Liver (tissue), 8 donors: ENCODE measurements at regions not wholly inside any gene's neighbourhood (a gene's known extent, or its start where the extent isn't known, plus 50 kb on each side); places are given as distances from the start of the nearest gene placed in this dataset.

Experiments
- DNase-seq: peaks from one replicate; pipeline ENCODE4 v3.0.0-alpha.2; 2017; ENCODE audit warnings: low spot score
- H3K27ac ChIP-seq, 2 donors: one replicate each; pipeline ENCODE4 v1.7.0; 2013; ENCODE audit warnings: inconsistent platforms in 2 of 2, low read length in 2 of 2, control low read depth in 1 of 2, low read depth in 1 of 2, mild to moderate bottlenecking in 1 of 2
- H3K27me3 ChIP-seq, 4 donors: one replicate each; pipeline versions ENCODE4 v1.6.1 to v1.7.0; 2013; ENCODE audit warnings: low read length in 3 of 4, inconsistent platforms in 1 of 4, mild to moderate bottlenecking in 1 of 4, moderate library complexity in 1 of 4; ENCODE audit not compliant: control insufficient read depth in 4 of 4, insufficient read depth in 4 of 4
- H3K36me3 ChIP-seq, 4 donors: one replicate each; pipeline versions ENCODE4 v1.6.1 to v1.7.0; 2013; ENCODE audit warnings: low read length in 3 of 4, mild to moderate bottlenecking in 3 of 4, low read depth in 1 of 4, moderate library complexity in 1 of 4; ENCODE audit not compliant: control insufficient read depth in 4 of 4, insufficient read depth in 3 of 4
- H3K4me1 ChIP-seq, 4 donors: one replicate each; pipeline versions ENCODE4 v1.6.1 to v1.7.0; 2013; ENCODE audit warnings: low read length in 3 of 4, mild to moderate bottlenecking in 3 of 4, moderate library complexity in 1 of 4; ENCODE audit not compliant: control insufficient read depth in 4 of 4, insufficient read depth in 4 of 4
- H3K4me3 ChIP-seq, 3 donors: one replicate each; pipeline versions ENCODE4 v1.6.1 to v1.7.0; 2013; ENCODE audit warnings: low read length in 3 of 3, control low read depth in 1 of 3, low read depth in 1 of 3, mild to moderate bottlenecking in 1 of 3
- H3K9ac ChIP-seq, 2 donors: one replicate each; pipeline ENCODE4 v1.7.0; 2013; ENCODE audit warnings: low read length in 2 of 2, mild to moderate bottlenecking in 2 of 2, moderate library complexity in 2 of 2, control low read depth in 1 of 2, low read depth in 1 of 2
- H3K9me3 ChIP-seq, 4 donors: one replicate each; pipeline versions ENCODE4 v1.6.1 to v1.7.0; 2013; ENCODE audit warnings: low read length in 3 of 4; ENCODE audit not compliant: control insufficient read depth in 4 of 4
- ATF3 ChIP-seq: IDR thresholded peaks from 2 replicates; pipeline ENCODE4 v1.6.1; 2016; ENCODE audit warnings: antibody characterized with exemption
- CTCF ChIP-seq: fragments of 150-350 bp; IDR thresholded peaks from 2 replicates; pipeline ENCODE4 v1.5.1; 2017; ENCODE audit warnings: improper control_type of control experiment, low read depth, low read length; ENCODE audit not compliant: missing input control
- EGR1 ChIP-seq, 2 donors: IDR thresholded peaks; 2 replicates each; pipeline ENCODE4 v1.6.1; 2016 to 2018; ENCODE audit warnings: antibody characterized with exemption in 2 of 2, low read depth in 2 of 2
- FOXA1 ChIP-seq: IDR thresholded peaks from 2 replicates; pipeline ENCODE4 v1.6.1; 2016; ENCODE audit warnings: antibody characterized with exemption
- FOXA2 ChIP-seq: IDR thresholded peaks from 2 replicates; pipeline ENCODE4 v1.6.1; 2016; ENCODE audit warnings: antibody characterized with exemption
- JUND ChIP-seq, 2 donors: IDR thresholded peaks; 2 replicates each; pipeline ENCODE4 v1.6.1; 2016; ENCODE audit warnings: antibody characterized with exemption in 2 of 2
- MAX ChIP-seq: IDR thresholded peaks from 2 replicates; pipeline ENCODE4 v1.6.1; 2016; ENCODE audit warnings: antibody characterized with exemption
- RAD21 ChIP-seq, 2 donors: IDR thresholded peaks; 2 replicates each; pipeline ENCODE4 v1.6.1; 2016; ENCODE audit warnings: antibody characterized with exemption in 2 of 2, mild to moderate bottlenecking in 2 of 2
- REST ChIP-seq: IDR thresholded peaks from 2 replicates; pipeline ENCODE4 v1.6.1; 2016; ENCODE audit warnings: antibody characterized with exemption, mild to moderate bottlenecking
- RXRA ChIP-seq, 2 donors: IDR thresholded peaks; 2 replicates each; pipeline ENCODE4 v1.6.1; 2017 to 2018; ENCODE audit warnings: antibody characterized with exemption in 2 of 2, mild to moderate bottlenecking in 1 of 2
- SP1 ChIP-seq: IDR thresholded peaks from 2 replicates; pipeline ENCODE4 v1.6.1; 2018; ENCODE audit warnings: antibody characterized with exemption, mild to moderate bottlenecking
- TAF1 ChIP-seq: conservative IDR thresholded peaks from 2 replicates; pipeline ENCODE4 v1.6.1; 2016; ENCODE audit warnings: antibody characterized with exemption, mild to moderate bottlenecking
- ZBTB33 ChIP-seq: IDR thresholded peaks from 2 replicates; pipeline ENCODE4 v1.6.1; 2016; ENCODE audit warnings: antibody characterized with exemption
- WGBS: extraction: QIAGEN DNeasy Blood & Tissue Kit; methylation state at CpG from one replicate; pipeline ENCODE4 v1.1.7; 2013; 5-methylcytosine and 5-hydroxymethylcytosine counted together
- donor health status: healthy.
- donor health status: healthy.
- donor health status: healthy.
- donor health status: healthy.
- donor health status: healthy.

GRCh38 chr14:89629383-89629782 is 212.3 kb upstream of the FOXN3 start:
- Histone ChIP-seq H3K27ac (no peak overlapping the region), H3K36me3 (no peaks in the 10 kb centered on the region), H3K4me3 (no peak overlapping the region), H3K9me3 (no peaks in the 10 kb centered on the region), H3K4me1 (no peaks in the 10 kb centered on the region), H3K9ac (no peak overlapping the region), H3K27me3 (no peaks in the 10 kb centered on the region)
- TF ChIP-seq MAX (no peak), SP1 (no peak), JUND (IDR thresholded peaks at IDR 0.05) (no peak), TAF1 (no peak)
- WGBS, result 83% methylated on average over 8 of the region's 8 CpGs
- DNase-seq, result no peak

- H3K27ac ChIP-seq, result no peak overlapping the region
- H3K9ac ChIP-seq, result no peak overlapping the region
- no peaks in the 10 kb centered on the region for H3K27me3 ChIP-seq
- no peak for DNase-seq
- no peaks in the 10 kb centered on the region for H3K36me3 ChIP-seq
- TF ChIP-seq CTCF, result no peak
- TF ChIP-seq RXRA (IDR thresholded peaks at IDR 0.05), result no peak
- no peak for TF ChIP-seq ZBTB33
- no peak for TF ChIP-seq REST
- no peak for TF ChIP-seq RAD21 (IDR thresholded peaks at IDR 0.05)
- no peak for TF ChIP-seq FOXA1
- TF ChIP-seq EGR1 (IDR thresholded peaks at IDR 0.05; ENCODE audit: low read depth in 2 of 2), result no peak
- no peak for TF ChIP-seq FOXA2
- TF ChIP-seq ATF3, result no peak
- no peak overlapping the region for H3K4me3 ChIP-seq
- H3K4me1 ChIP-seq, result no peaks in the 10 kb centered on the region
- WGBS, result 91% methylated on average over 4 of the region's 4 CpGs
- H3K9me3 ChIP-seq, result no peaks in the 10 kb centered on the region
Measured at GRCh38 chr14:89628521-89628920, 211.5 kb upstream of the FOXN3 start.
